NOMO-1 treated with dmso at 0.1 percent for 144 hours (cell line): ENCODE measurements at regions not wholly inside any gene's neighbourhood (a gene's known extent, or its start where the extent isn't known, plus 50 kb on each side); places are given as distances from the start of the nearest gene placed in this dataset.
A peak's percentile ranks its signal among the peaks of the same experiment; 100 is the strongest.

Experiments used
- DNase-seq: peaks from one replicate; lab custom pipeline; 2025; ENCODE audit not compliant: unreplicated experiment; lab: John Stamatoyannopoulos, UW

DNA sequence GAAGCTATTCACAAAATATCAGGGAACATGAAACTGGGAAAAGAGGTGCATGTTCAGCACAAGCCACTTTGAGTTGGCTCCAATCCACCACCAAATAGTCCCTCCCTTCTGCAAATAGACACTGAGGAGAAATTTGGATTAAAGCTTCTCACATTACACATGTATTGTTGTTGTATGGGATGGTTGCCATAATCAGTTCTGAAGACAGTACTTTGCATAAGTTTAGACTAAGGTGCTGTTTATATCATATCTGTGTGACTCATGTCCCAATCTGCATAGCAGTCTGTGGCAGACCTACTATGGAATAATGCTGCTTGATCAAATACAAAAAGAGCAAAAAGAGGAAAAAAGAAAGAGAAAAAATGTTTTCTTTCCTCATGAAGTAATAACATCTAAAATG is 376.7 kb upstream of the DDI1 start:
- no peak for DNase-seq

DNA sequence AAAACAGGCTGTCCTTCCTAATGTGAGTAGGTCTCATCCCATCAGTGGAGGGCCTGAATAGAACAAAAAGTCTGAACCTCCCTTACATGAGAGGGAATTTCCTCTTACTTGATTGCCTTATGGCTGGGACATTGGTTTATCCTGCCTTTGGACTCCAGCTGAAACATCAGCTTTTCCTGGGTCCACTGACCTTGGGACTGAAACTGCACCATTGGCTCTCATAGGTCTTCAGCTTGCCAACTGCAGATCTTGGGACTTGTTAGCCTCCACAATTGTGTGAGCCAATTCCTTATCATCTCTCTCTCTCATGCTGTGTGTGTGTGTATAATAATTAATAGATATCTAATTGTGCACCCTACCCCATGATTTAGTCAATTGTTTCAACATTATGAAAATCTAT is 375.3 kb upstream of the DDI1 start:
- DNase-seq = no peak

DNA sequence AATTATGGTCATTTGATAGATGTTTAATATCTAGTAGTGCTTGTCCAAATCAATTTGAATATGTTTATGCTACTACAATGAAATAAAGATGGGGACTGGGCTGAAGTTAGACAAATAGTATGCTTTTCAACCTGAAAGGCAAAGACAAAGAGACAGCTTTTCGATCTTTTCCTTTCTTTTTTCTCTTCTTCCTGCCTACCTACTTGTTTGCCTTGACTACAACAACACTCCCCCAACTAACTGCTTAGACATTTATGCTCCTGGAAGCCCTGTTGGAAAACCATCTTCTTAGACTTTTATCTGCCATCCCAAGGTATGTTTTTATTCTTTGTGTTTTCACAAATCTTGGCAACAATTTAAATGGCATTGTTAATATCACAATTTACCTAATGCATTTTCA is 374.4 kb upstream of the DDI1 start:
- no peak for DNase-seq

DNA sequence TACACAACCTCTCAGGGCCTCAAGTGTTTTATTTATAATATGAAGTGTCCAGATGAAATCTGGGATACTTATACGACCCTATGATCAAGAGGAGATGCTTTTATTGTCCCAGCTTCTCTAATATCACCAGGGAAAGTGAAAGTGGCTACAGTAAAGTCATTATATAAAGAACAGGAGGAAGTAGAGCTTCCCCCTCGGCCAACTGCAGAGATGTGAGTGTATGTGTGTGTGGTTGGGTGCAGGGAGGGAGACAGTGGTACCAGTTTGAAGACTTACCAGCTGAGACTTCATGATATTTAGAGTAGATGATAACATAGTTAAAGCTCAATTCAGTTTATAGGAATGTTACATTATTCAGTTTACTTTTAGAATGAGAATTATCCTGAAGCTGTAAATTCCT is 373.6 kb upstream of the DDI1 start:
- peak; percentile 76 for DNase-seq

DNA sequence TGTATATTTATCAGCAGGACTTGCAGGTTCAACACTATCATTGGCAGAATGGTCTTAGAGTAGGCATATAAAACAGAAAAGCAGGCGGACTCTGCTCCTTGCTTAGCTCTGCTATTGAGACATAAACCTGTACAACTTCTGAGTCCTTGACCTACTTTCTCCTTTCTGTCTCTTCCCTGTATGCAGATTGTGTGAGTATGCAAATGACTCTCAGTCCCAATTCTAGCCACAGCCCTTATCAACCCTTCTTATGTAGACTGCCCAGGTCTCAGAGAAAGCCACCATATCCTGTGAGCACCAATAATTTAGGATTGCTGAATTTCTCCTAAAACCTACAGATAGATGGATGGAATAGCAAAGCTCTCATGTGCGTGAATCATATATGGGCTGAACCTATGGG is 367.6 kb upstream of the DDI1 start:
- DNase-seq = no peak

DNA sequence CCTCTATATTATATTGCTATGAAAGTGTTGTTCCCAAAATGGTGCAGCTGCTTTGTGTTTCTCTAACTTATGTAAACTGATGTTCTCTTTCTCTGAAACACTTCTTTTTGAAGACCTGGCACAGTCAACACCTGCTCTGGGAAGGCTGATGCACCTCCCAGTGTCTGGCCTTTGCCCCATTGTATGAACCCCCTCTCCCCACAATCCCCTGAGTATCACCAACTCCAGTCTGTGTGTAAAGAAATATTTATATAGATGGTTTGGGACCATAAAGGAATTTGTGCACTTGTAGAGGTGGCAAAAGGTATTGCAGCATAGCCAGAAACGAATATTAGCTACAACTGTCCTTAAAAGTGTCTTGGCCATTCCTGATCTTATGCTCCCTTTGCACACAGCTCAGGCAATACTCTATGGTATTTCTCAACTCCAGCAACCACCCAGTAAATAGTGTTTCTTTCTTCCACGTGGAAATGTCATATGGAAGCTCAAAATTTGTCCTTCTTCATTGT is 365.2 kb upstream of the DDI1 start:
- no peak for DNase-seq

DNA sequence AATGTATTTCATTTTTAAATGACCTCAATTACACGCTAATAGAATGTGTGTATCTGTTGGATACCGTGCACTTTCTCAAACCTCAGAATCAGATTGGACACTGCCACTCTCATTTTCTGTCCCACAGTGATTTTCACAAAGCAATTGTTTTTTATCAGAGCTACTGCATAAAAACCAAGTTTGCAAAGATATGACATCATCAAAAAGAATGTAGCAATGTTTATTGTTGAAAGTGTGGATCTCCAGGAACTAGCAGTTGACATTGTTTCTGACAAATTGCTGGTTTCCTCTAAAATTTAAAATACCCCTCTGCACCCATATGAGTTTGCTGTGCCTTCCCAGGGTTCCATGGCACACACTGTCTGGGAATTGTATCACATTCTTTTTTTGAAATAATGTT is 362.7 kb upstream of the DDI1 start:
- no peak for DNase-seq

DNA sequence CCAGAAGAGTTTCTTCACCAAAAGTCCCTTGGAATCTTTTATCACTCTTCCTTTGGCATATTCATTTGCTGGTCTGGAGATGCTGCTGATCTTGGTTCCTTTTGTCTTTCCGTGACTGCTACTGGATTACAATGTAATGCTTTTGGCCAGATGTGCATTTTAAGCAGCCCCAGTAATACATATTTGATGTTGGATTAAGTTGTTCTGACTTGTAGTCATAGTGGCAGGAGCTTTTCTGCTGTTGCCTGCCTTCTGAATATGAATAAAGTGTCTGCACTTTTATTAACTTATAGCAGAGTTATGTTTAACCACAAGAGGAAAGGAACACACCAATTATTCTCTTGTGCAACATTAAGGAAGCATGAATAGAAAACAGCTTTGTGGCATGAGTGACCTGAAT is 360.0 kb upstream of the DDI1 start:
- DNase-seq = no peak

DNA sequence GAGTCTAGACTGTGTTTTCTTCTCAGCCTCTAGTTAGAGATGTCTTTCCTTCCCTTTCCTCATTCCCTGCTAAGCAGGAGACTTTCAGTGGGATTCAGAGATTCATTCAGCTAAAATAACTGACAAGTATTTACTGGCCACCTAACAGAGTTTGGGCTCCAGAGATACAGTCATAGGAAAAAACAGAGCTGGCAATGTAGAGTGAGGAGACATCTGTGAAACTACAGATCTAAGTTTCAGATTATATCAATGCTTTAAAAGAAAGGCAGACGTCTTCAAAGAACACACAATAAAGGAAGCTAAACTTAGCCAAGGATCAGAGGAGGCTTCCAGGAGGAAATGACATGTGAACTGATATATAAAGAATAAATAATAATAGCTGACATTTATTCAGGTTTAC is 355.6 kb upstream of the DDI1 start:
- no peak for DNase-seq

DNA sequence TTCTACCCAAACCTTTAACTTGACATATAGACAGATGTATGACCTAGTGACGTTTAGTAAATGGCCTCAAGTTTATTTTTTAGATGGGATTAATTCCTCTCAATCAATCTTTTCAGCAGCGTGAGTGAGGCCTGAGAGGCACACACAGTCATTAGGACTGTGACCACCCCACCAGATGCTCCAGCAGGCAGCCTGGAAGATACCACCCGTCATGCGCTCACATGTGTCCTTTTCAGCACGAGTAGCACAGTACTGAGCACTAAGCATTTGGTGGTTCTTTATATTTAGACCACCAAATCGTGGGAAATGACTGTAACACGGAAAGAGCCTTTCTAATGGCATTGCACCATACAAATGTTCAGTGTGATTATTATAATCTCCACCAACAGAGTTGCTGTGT is 354.6 kb upstream of the DDI1 start:
- no peak for DNase-seq

DNA sequence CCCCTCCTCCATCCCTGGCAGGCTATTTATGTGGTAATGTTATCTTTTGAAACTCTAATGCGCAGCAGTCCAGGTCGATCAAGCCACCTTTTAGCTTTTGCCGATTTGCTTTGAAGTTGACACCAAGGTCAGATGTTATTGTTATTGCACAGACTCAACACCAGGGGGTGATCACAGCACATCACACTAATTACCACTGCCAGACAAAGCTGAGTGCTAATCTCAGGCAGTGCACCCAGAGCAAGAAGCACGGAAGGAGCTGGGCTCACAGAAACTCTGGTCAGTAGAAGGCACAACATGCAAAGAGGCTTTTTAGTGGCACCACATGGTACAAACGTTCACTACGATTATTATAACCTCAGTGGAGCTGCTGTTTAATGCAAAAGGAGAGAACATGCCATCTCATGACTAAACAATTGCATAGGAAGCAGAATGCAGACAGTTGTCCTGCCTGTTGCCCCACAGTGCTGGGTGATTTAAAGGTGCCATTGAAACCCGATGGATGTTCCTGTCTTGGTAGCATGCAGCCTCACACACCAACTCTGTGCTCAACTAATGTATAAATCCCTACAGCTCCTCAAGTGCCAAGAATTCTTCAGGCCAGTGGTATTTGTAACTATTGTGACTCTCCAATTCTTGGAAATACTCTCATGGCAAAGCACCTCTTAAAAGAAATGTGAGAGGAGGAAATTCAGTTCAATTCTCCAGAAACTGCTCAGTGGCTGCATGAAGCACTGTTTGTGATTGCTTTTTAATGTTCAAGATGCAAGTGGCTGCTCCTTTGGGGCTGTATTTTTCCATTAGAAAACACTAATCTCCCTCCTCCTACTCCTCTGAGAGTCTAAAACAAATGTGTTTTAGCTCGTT is 353.9 kb upstream of the DDI1 start:
- DNase-seq = peak; percentile 71

DNA sequence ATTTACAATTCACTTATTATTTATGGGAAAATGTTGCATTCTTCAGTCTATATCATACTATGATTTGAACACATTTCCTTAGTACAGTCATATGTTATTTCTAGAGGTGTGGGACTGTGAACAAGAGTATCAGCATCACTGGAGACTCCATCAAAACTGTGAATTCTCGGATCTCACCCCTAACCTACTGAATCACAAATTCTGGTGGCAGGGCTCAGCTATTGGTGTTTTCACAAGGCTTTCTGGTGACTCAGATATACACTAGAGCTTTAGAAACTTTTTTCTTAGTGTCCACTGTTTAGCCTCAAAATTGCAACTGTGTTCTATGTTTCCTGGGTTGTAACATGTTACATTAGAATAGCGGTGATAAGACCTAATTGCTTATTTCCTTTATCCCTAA is 352.9 kb upstream of the DDI1 start:
- DNase-seq = no peak

DNA sequence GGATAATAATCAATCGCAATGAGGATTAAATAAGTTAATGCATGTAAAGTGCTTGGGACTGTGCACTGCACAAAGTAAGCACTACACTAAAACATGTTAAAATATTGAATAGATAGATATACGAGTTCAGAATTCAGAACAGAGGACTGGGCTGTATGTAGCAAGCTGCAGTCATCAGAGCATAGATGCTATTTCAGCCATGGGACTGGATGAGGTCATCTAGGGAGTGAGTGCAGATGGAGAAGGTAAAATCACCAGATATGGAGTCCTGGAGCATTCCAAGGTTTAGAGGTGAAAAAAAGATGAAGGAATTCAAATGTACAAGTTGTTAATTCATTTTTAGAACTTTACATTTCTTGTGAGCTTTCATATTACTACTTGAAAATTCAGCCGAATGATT is 347.5 kb upstream of the DDI1 start:
- DNase-seq = no peak

DNA sequence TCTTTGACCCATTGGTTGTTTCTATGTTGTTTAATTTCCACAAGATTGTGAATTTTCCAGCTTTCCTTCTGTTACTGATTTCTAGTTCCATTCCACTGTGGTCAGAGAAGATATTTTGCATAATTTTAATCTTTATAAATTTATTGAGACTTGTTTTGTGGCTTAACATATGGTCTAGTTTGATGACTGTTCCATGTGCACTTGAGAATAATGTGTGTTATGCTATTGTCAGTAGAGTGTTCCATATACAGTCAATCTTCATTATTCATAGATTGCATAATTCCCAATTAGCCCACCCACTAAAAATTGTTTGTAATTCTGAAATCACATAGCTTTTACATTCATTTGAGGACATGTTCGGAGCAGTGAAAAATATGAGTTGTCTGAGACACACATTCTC is 346.1 kb upstream of the DDI1 start:
- no peak for DNase-seq

DNA sequence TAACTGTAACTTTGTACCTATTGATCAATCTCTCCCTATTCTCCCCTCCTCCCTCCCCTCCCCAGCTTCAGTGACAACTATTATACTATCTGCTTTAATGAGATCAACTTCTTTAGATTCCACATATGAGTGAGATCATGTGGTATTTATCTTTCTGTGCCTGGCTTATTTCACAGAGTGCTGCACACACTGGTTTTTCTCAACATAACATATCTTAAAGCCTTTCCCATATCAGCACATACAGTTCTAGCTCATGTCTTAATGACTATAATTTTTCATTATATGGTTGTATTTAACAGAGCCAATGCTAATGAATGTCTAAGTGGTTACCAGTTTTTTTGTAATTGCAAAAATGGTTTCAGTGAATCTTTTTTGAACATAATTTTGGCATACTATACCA is 340.3 kb upstream of the DDI1 start:
- DNase-seq = no peak

DNA sequence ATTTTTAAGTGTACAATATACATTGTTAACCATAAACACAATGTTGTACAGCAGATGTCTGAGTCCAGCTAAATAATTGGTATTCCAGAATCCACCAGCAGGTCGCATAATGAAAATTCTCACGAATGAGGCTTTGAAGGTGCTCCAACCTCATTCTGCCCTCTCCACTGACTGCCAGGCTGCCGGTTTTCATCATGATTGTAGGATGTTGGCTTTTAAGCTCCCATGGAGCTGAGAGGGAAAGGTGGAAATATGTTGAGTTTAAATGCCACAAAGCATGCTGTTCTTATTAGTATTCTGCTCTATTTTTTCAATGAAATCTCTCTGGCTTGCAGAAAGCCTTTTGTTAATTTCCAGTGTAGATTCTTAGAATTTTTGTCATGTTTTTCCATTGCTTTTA is 337.2 kb upstream of the DDI1 start:
- no peak for DNase-seq

DNA sequence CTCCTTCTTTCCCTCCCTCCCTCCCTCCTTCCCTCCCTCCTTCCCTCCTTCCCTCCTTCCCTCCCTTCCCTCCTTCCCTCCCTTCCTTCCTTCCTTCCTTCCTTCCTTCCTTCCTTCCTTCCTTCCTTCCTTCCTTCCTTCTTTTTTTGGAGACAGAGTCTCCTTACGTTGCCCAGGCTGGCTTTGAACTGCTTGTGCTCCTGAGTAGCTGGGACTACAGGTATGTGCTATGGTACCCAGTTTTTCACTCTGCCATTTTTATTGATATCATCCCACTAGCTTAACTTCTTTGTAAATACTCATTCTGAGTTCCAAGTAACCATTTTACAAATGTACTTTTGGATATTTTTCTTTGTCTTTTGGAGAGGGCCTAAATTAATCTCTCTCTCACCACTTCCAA is 336.8 kb upstream of the DDI1 start:
- no peak for DNase-seq

DNA sequence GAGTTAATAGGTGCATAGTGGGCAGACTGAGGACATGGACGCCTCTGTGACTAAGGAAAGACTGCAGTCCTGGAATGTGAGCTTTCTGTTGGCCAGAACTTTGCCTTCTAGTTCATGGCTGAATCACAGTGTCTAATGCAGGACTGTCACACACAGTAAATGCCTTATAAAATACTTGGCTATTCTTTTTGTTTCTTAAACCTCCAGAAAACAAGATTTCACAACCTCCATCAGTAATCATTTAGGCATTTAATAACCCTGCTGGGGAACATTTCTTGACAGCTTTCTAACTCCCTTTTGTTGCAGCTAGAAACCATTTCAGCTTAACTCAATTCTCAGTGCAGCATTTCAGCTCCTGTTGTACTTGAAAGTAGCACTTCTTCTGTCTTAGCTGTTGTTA is 335.8 kb upstream of the DDI1 start:
- no peak for DNase-seq

DNA sequence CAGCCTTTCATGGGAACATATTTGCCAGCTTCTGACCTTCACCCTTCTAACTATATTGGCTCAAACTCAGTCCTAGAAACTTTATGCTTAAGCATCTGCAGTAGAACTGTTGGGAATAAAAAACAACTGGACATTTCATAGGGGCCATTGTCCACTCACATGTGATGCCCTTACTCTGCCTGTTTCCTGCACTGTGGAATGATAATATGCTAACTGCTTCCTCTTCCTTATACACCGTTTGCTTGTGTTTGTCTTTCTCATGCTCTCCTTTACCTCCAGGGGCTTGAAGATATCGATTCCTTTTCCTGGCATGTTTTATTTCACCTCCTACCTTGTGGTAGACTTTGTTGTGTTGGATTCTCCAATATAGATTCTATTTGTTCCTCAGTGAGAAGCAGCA is 333.0 kb upstream of the DDI1 start:
- no peak for DNase-seq

DNA sequence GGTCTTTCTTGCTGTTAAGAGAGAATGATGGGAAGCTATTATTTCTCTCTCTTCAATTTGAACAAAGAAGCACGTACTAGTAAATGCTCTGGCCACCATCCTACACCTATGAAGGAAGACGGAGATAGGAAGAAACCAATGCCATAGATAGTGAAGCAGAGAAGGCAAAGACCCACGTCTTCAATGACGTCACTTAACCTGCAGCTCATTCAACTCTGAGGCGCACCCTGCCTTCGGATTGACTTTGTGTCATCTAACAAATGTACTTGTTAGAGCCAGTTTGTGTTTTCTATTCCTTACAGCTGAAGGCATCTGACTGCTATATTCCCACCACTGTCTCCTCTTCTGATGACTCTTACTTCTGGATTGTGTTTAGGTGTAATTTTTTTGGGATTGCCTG is 332.5 kb upstream of the DDI1 start:
- DNase-seq = no peak

DNA sequence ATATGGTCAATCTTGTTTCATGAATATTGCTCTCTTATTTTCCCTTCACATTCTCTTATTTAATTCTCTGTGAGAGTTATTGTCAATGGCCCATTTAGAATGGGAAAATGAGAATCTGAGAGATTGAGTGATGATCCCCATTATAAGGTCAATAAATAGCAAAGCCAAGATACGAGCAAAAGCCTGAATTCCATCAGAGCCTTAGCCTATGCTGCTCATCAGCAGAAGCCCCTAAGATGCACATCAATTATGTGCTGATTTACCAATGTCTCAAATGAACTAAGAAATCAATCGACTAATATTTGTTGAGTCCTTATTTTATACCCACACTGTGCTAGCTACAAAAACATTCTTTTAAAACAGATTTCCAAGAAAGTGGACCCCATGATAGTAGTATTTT is 330.8 kb upstream of the DDI1 start:
- DNase-seq = no peak

DNA sequence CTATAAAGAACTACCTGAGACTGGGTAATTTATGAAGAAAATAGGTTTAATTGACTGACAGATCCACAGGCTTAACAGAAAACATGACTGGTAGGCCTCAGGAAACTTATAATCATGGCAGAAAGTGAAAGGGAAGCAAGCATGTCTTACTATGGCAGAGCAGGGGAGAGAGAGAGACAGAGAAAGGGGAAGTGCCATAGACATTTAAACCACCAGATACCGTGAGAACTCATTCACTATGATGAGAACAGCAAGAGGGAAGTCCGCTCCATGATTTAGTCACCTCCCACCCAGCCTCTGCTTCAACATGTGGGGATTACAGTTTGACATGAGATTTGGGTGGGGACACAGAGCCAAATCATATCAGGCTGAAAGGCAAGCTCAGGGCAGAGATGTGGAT is 327.1 kb upstream of the DDI1 start:
- DNase-seq = no peak

DNA sequence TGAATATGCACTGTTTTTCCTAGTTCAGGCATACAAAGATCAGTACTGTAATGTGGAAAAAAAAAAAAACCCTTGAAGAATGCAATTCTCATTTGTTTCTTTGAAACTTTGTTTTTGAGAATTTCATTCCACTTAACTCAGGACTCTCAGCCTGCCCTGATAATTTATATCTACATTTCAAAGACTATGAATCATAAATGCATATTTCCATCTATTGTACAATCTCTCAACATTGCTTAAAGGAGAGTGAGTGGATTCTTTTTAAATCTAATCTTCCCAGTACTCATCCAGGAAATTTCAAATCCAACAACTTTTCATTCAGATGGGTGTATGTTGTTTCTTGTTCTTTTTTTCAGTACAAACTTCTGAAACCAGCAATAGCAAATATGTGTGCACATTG is 322.2 kb upstream of the DDI1 start:
- DNase-seq = no peak
